Testis (tissue), 2 donors: ENCODE measurements at regions not wholly inside any gene's neighbourhood (a gene's known extent, or its start where the extent isn't known, plus 50 kb on each side); places are given as distances from the start of the nearest gene placed in this dataset.
A peak's percentile ranks its signal among the peaks of the same experiment; 100 is the strongest.

Experiments
- CTCF ChIP-seq, 3 experiments: fragments of 450-650 bp in 2 of 3; fragments of 200-600 bp in 1 of 3; sonication (generic) in 1 of 3; IDR thresholded peaks; one replicate each; pipeline ENCODE4 v1.5.1; 2016 to 2019; ENCODE audit warnings: antibody characterized with exemption in 3 of 3, mild to moderate bottlenecking in 2 of 3, moderate library complexity in 1 of 3
- POLR2A ChIP-seq: fragments of 450-650 bp; IDR thresholded peaks from one replicate; pipeline ENCODE4 v1.6.1; 2017; ENCODE audit warnings: antibody characterized with exemption, mild to moderate bottlenecking, moderate library complexity

GRCh38 chr11:56841210-56841810, 92.8 kb upstream of the OR9G4 start:
- TF ChIP-seq CTCF (IDR thresholded peaks at IDR 0.05) (peak; percentile 42 to 73 (median 57)), POLR2A (no peak)
